GM19328 (cell line): ENCODE measurements at regions not wholly inside any gene's neighbourhood (a gene's known extent, or its start where the extent isn't known, plus 50 kb on each side); places are given as distances from the start of the nearest gene placed in this dataset.

ENCODE experiments used
- ATAC-seq: cut with Tn5 transposase; IDR thresholded peaks from one replicate; pipeline ENCODE4 v1.9.1; 2021; ENCODE audit warnings: mild to moderate bottlenecking, moderate library complexity; ENCODE audit not compliant: unreplicated experiment

- ATAC-seq, result no peak
Observed at GRCh38 chr11:87437844-87438223, 400.1 kb downstream of the TMEM135 start.

GRCh38 chr11:87437133-87437843 lies 399.6 kb downstream of the TMEM135 start:
- no peak for ATAC-seq

- ATAC-seq, result no peak
Observed at GRCh38 chr11:87432022-87432421, 394.3 kb downstream of the TMEM135 start.

- ATAC-seq, result no peak
Observed at GRCh38 chr11:87431392-87431791, 393.7 kb downstream of the TMEM135 start.

GRCh38 chr11:87430821-87431220 lies 393.1 kb downstream of the TMEM135 start:
- no peak for ATAC-seq

GRCh38 chr11:87429996-87430395 lies 392.3 kb downstream of the TMEM135 start:
- no peak for ATAC-seq

- no peak for ATAC-seq
Observed at GRCh38 chr11:87428266-87428665, 390.5 kb downstream of the TMEM135 start.

- ATAC-seq, result no peak
Observed at GRCh38 chr11:87425943-87426342, 388.2 kb downstream of the TMEM135 start.

- no peak for ATAC-seq
Observed at GRCh38 chr11:87425391-87425790, 387.7 kb downstream of the TMEM135 start.

GRCh38 chr11:87423161-87423560 lies 385.4 kb downstream of the TMEM135 start:
- ATAC-seq, result no peak

GRCh38 chr11:87422566-87422965 lies 384.8 kb downstream of the TMEM135 start:
- ATAC-seq, result no peak

GRCh38 chr11:87421422-87421821 lies 383.7 kb downstream of the TMEM135 start:
- ATAC-seq, result peak; percentile 65

GRCh38 chr11:87417951-87418350 lies 380.2 kb downstream of the TMEM135 start:
- no peak for ATAC-seq

- no peak for ATAC-seq
Observed at GRCh38 chr11:87405843-87406242, 368.1 kb downstream of the TMEM135 start.

- no peak for ATAC-seq
Observed at GRCh38 chr11:87405356-87405755, 367.6 kb downstream of the TMEM135 start.

GRCh38 chr11:87401653-87402052 lies 363.9 kb downstream of the TMEM135 start:
- ATAC-seq, result no peak

GRCh38 chr11:87399341-87399740 lies 361.6 kb downstream of the TMEM135 start:
- ATAC-seq, result no peak

GRCh38 chr11:87398931-87399330 lies 361.2 kb downstream of the TMEM135 start:
- no peak for ATAC-seq

- no peak for ATAC-seq
Observed at GRCh38 chr11:87397011-87397865, 359.5 kb downstream of the TMEM135 start.

- no peak for ATAC-seq
Observed at GRCh38 chr11:87394924-87395323, 357.2 kb downstream of the TMEM135 start.

- ATAC-seq, result no peak
Observed at GRCh38 chr11:87392665-87393064, 354.9 kb downstream of the TMEM135 start.

- ATAC-seq, result no peak
Observed at GRCh38 chr11:87391496-87391895, 353.8 kb downstream of the TMEM135 start.
